Prostate gland (tissue), 2 donors: ENCODE measurements at regions not wholly inside any gene's neighbourhood (a gene's known extent, or its start where the extent isn't known, plus 50 kb on each side); places are given as distances from the start of the nearest gene placed in this dataset.

Source experiments
- DNase-seq: peaks from one replicate; pipeline ENCODE4 v3.0.0-alpha.2; 2019; ENCODE audit warnings: low spot score
- H3K27ac ChIP-seq, 2 donors: fragments of 200-600 bp; sonication (generic); 2 replicates each; pipeline ENCODE4 v1.5.1; 2017 to 2019
- H3K27me3 ChIP-seq: fragments of 200-600 bp; sonication (generic); replicated peaks from 2 replicates; pipeline ENCODE4 v1.5.1; 2019; ENCODE audit not compliant: insufficient read depth
- H3K36me3 ChIP-seq, 2 donors: fragments of 200-600 bp; sonication (generic); 1 replicate in 1 of 2; 2 replicates in 1 of 2; pipeline versions ENCODE4 v1.5.1 to v1.8.1; 2017 to 2019
- H3K4me1 ChIP-seq: fragments of 200-600 bp; sonication (generic); replicated peaks from 2 replicates; pipeline ENCODE4 v1.5.1; 2019
- H3K4me3 ChIP-seq, 2 donors: fragments of 200-600 bp; sonication (generic); 2 replicates each; pipeline ENCODE4 v1.5.1; 2017 to 2019
- H3K9me3 ChIP-seq: fragments of 200-600 bp; sonication (generic); 2 replicates; pipeline ENCODE4 v1.5.1; 2017
- POLR2A ChIP-seq: fragments of 450-650 bp; IDR thresholded peaks from one replicate; pipeline ENCODE4 v1.6.1; 2016; ENCODE audit warnings: antibody characterized with exemption, mild to moderate bottlenecking
- POLR2AphosphoS5 ChIP-seq: sonication (generic); formaldehyde crosslinking; IDR thresholded peaks from one replicate; pipeline ENCODE4 v1.6.1; 2017; ENCODE audit warnings: antibody characterized with exemption
- WGBS: methylation state at CpG from one replicate; pipeline ENCODE4 v1.1.5; 2018; 5-methylcytosine and 5-hydroxymethylcytosine counted together
- intact Hi-C: fragments of 100-400 bp; cut with DNase I; formaldehyde crosslinking; loops from one replicate; pipeline ENCODE4 v1.14.2; 2022
- TF ChIP-seq, protein P1 (sequence below), 4 experiments: fragments of 200-600 bp in 2 of 4; fragments of 450-650 bp in 2 of 4; sonication (generic) in 2 of 4; IDR thresholded peaks; 1 replicate in 3 of 4; 2 replicates in 1 of 4; pipeline ENCODE4 v1.5.1; 2016 to 2019; ENCODE audit warnings: antibody characterized with exemption in 4 of 4, mild to moderate bottlenecking in 2 of 4, moderate library complexity in 2 of 4

DNA sequence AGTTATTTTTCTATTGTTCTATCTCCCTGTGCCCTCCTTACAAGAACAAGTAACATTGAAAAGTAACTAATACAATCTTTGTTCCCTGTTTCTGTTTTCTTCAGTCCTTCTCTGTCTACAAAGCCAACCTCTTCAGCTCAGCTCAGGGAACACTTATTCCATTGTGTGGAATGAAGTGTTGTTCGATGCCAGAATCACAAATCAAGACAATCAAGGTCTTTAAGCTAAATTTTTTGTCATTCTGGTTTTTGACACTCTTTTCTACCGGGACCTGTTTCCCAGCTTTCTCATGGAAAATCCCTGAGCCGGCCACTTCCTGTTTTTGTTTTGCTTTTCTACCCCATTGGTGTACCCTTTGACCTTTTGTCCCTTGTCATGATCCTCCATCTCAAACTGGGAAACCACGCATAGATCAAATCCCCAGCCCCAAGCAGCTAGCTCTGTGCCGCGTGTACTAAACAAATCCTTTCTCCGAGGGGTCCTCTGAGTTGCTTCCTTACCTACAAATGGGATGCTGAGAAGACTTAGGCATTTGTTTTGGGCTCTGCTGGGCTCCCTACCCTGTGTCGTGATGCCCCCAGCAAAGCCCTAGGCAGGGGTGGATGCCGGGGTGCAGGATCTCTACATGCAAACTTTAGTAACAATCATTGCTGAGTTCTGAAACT is 141.8 kb downstream of the TOMM20 start:
- 41% methylated on average over 9 of the region's 9 CpGs for WGBS
- Histone ChIP-seq H3K4me3 (no peak overlapping the region), H3K36me3 (no peaks in the 10 kb centered on the region), H3K4me1 (peaks cover 8% of the 10 kb centered on the region), H3K27me3 (no peaks in the 10 kb centered on the region), H3K27ac (peak overlapping the region; percentile 72 to 79), H3K9me3 (no peaks in the 10 kb centered on the region)
- no peak for TF ChIP-seq POLR2AphosphoS5
- TF ChIP-seq, protein P1, sequence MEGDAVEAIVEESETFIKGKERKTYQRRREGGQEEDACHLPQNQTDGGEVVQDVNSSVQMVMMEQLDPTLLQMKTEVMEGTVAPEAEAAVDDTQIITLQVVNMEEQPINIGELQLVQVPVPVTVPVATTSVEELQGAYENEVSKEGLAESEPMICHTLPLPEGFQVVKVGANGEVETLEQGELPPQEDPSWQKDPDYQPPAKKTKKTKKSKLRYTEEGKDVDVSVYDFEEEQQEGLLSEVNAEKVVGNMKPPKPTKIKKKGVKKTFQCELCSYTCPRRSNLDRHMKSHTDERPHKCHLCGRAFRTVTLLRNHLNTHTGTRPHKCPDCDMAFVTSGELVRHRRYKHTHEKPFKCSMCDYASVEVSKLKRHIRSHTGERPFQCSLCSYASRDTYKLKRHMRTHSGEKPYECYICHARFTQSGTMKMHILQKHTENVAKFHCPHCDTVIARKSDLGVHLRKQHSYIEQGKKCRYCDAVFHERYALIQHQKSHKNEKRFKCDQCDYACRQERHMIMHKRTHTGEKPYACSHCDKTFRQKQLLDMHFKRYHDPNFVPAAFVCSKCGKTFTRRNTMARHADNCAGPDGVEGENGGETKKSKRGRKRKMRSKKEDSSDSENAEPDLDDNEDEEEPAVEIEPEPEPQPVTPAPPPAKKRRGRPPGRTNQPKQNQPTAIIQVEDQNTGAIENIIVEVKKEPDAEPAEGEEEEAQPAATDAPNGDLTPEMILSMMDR (IDR thresholded peaks at IDR 0.05) = no peak
- TF ChIP-seq POLR2A = no peak
- DNase-seq = no peak
- intact Hi-C loops = loop anchor here (10.0 kb wide), 1 partner anchor 452 kb away; no protein-coding TSS in a partner anchor

DNA sequence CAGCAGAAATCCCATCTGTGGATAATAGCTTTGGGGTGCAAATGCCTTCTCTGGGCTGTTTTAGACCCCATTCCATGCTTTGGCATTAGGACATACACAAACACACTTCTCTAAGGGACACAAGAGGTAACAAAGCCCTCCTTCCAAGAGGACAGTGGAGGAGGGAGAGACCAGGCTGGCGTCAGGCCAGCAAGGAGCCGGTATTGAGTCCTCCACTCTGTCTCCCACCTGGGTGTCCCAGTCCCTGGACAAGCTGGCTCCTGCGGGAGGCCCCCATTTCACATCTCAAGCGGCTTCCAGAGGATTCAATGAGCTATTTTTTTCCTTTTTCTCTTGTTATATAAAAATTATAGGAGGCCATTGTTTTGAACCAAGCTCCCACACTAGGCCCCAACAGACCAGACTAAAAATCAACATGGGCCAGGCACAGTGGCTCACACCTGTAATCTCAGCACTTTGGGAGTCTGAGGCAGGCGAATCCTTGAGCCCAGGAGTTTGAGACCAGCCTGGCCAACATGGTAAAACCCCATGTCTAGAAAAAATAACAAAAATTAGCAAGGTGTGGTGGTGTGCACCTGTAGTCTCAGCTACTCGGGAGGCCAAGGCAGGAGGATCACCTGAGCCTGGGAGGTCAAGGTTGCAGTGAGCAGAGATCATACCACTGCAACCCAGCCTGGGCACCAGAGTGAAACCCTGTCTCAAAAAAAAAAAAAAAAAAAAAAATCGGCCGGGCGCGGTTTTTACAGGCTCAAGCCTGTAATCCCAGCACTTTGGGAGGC is 142.9 kb downstream of the TOMM20 start:
- DNase-seq = no peak
- H3K9me3 ChIP-seq = no peaks in the 10 kb centered on the region
- 92% methylated on average over 10 of the region's 10 CpGs for WGBS
- H3K4me1 ChIP-seq = peaks cover 8% of the 10 kb centered on the region
- peak overlapping the region; percentile 24 to 25 for H3K27ac ChIP-seq
- H3K36me3 ChIP-seq = no peaks in the 10 kb centered on the region
- no peaks in the 10 kb centered on the region for H3K27me3 ChIP-seq
- no peak overlapping the region for H3K4me3 ChIP-seq
- TF ChIP-seq, protein P1 (IDR thresholded peaks at IDR 0.05) = no peak
- TF ChIP-seq POLR2A (no peak), POLR2AphosphoS5 (no peak)
- intact Hi-C loops = loop anchor here (10.0 kb wide), 1 partner anchor 451 kb away; no protein-coding TSS in a partner anchor

DNA sequence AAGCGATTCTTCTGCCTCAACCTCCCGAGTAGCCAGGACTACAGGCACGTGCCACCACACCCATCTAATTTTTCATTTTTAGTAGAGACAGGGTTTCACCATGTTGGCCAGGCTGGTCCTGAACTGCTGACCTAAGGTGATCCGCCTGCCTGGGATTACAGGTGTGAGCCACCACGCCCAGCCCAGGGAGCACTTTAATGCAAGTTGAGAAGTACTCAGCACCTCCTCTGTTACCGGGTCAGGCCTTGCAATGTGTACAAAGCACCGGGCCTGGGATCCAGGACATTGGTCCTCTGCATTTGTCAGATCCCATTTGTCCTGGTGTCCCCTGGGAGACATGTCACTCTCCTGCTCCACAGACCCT is 143.6 kb downstream of the TOMM20 start:
- Histone ChIP-seq H3K36me3 (no peaks in the 10 kb centered on the region), H3K4me1 (peaks cover 8% of the 10 kb centered on the region), H3K9me3 (no peaks in the 10 kb centered on the region), H3K27me3 (no peaks in the 10 kb centered on the region), H3K4me3 (no peak overlapping the region), H3K27ac (peak overlapping the region; percentile 24 to 25)
- intact Hi-C loops = loop anchor here (10.0 kb wide), 1 partner anchor 450 kb away; no protein-coding TSS in a partner anchor
- WGBS = 95% methylated on average over 7 of the region's 7 CpGs
- TF ChIP-seq POLR2A (no peak), POLR2AphosphoS5 (no peak)
- TF ChIP-seq, protein P1 (IDR thresholded peaks at IDR 0.05) = no peak
- no peak for DNase-seq

DNA sequence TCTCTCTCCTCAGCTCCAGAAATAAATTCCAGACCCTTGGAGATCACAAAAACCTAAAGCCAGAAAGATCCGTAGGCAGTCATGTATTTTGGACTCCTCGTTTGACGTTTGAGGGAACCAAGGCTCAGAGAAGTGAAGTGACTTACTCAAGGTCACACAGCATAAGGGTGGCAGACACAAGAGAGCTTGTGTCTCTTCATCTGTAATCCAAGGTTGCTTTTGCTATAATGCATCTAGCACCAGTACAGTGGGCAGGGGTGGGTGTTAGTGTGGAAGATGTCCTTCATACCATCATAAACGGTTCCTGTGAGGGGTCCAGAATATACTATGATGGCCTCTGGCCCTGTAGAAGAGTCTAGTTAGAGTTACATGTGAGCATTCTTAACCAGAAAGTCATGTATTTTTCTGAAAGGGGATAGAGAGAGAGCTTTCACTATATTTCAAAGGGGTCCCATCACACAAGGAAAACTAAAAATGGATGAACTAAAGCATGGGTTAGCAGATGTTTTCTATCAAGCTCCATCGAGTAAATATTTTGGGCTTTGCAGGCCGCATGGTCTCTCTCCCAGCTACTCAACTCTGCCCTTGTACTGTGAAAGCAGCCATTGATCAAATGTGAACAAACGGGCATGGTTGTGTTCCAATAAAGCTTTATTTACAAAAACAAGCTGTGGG is 144.9 kb downstream of the TOMM20 start:
- WGBS = 87% methylated on average over 7 of the region's 7 CpGs
- H3K27ac ChIP-seq = no peak overlapping the region
- no peaks in the 10 kb centered on the region for H3K27me3 ChIP-seq
- H3K9me3 ChIP-seq = no peaks in the 10 kb centered on the region
- intact Hi-C loops = loop anchor here (10.0 kb wide), 1 partner anchor 449 kb away; no protein-coding TSS in a partner anchor
- H3K4me1 ChIP-seq = peaks cover 18% of the 10 kb centered on the region
- DNase-seq = no peak
- H3K4me3 ChIP-seq = no peak overlapping the region
- TF ChIP-seq POLR2AphosphoS5 (no peak), POLR2A (no peak)
- TF ChIP-seq, protein P1 (IDR thresholded peaks at IDR 0.05) = no peak
- H3K36me3 ChIP-seq = no peaks in the 10 kb centered on the region
